Activated CD8-positive, alpha-beta memory T cell treated with anti-CD3 and anti-CD28 coated beads for 48 hours (primary cell): ENCODE measurements at regions not wholly inside any gene's neighbourhood (a gene's known extent, or its start where the extent isn't known, plus 50 kb on each side); places are given as distances from the start of the nearest gene placed in this dataset.
"Not testable (repeated sequence)": the region's sequence is repeated elsewhere in the genome, so short reads cannot be mapped to it uniquely, and the experiment has no call there.

ENCODE experiments used
- DNase-seq, 3 experiments: peaks; one replicate each; pipeline ENCODE4 v3.0.0-alpha.2; 2020; ENCODE audit warnings: low read depth in 2 of 3, low spot score in 2 of 3

GRCh38 chr15:85196697-85197096 is 183.7 kb upstream of the AKAP13 start:
- DNase-seq: not testable (repeated sequence)

GRCh38 chr15:85197582-85197981 is 182.8 kb upstream of the AKAP13 start:
- not testable (repeated sequence) for DNase-seq

- not testable (repeated sequence) for DNase-seq
Observed at GRCh38 chr15:85198432-85198831, 182.0 kb upstream of the AKAP13 start.

- not testable (repeated sequence) for DNase-seq
Observed at GRCh38 chr15:85200215-85200614, 180.2 kb upstream of the AKAP13 start.

- not testable (repeated sequence) for DNase-seq
Observed at GRCh38 chr15:85201118-85201793, 179.1 kb upstream of the AKAP13 start.

GRCh38 chr15:85204481-85204880 is 175.9 kb upstream of the AKAP13 start:
- DNase-seq: not testable (repeated sequence)

- DNase-seq: not testable (repeated sequence)
Observed at GRCh38 chr15:85233791-85234325, 146.5 kb upstream of the AKAP13 start.

- DNase-seq: not testable (repeated sequence)
Observed at GRCh38 chr15:85234450-85235196, 145.8 kb upstream of the AKAP13 start.

- DNase-seq: not testable (repeated sequence)
Observed at GRCh38 chr15:85244056-85244455, 136.3 kb upstream of the AKAP13 start.

- not testable (repeated sequence) for DNase-seq
Observed at GRCh38 chr15:85250938-85251542, 129.4 kb upstream of the AKAP13 start.

GRCh38 chr15:85253196-85253915 is 127.0 kb upstream of the AKAP13 start:
- DNase-seq: not testable (repeated sequence)

- not testable (repeated sequence) for DNase-seq
Observed at GRCh38 chr15:85254961-85255360, 125.4 kb upstream of the AKAP13 start.

GRCh38 chr15:85255502-85255901 is 124.9 kb upstream of the AKAP13 start:
- DNase-seq: not testable (repeated sequence)

GRCh38 chr15:85256009-85256997 is 124.1 kb upstream of the AKAP13 start:
- DNase-seq: not testable (repeated sequence)

- DNase-seq: not testable (repeated sequence)
Observed at GRCh38 chr15:85258062-85258445, 122.3 kb upstream of the AKAP13 start.

- not testable (repeated sequence) for DNase-seq
Observed at GRCh38 chr15:85258559-85259209, 121.7 kb upstream of the AKAP13 start.

GRCh38 chr15:85260526-85260925 is 119.9 kb upstream of the AKAP13 start:
- not testable (repeated sequence) for DNase-seq

GRCh38 chr15:85262461-85263055 is 117.8 kb upstream of the AKAP13 start:
- not testable (repeated sequence) for DNase-seq
